ENCODE measurements at regions not wholly inside any gene's neighbourhood (a gene's known extent, or its start where the extent isn't known, plus 50 kb on each side); places are given as distances from the start of the nearest gene placed in this dataset.

- no peak for TF ChIP-seq CTCF (IDR thresholded peaks at IDR 0.05)
- TF ChIP-seq POLR2A (IDR thresholded peaks at IDR 0.05): no peak
Measured at GRCh38 chr2:129144082-129144791, 825.6 kb upstream of the HS6ST1 start.

Measured in testis (tissue), 2 donors.